ENCODE measurements at regions not wholly inside any gene's neighbourhood (a gene's known extent, or its start where the extent isn't known, plus 50 kb on each side); places are given as distances from the start of the nearest gene placed in this dataset.

- H3K4me1 Mint-ChIP-seq: peaks cover 30% of the 10 kb centered on the region
- TF ChIP-seq CREM (CRISPR knock-in tag; IDR thresholded peaks at IDR 0.05) (no peak), EMX1 (CRISPR knock-in tag; IDR thresholded peaks at IDR 0.05) (no peak), MYBL2 (CRISPR knock-in tag; IDR thresholded peaks at IDR 0.05) (no peak), OVOL2 (CRISPR knock-in tag; IDR thresholded peaks at IDR 0.05; ENCODE audit: borderline replicate concordance) (no peak), USF1 (CRISPR knock-in tag; IDR thresholded peaks at IDR 0.05) (no peak), KAT7 (CRISPR knock-in tag; IDR thresholded peaks at IDR 0.05; ENCODE audit: borderline replicate concordance) (no peak), MXD4 (CRISPR knock-in tag; IDR thresholded peaks at IDR 0.05; ENCODE audit: borderline replicate concordance) (no peak)
- TF ChIP-seq, protein P1, sequence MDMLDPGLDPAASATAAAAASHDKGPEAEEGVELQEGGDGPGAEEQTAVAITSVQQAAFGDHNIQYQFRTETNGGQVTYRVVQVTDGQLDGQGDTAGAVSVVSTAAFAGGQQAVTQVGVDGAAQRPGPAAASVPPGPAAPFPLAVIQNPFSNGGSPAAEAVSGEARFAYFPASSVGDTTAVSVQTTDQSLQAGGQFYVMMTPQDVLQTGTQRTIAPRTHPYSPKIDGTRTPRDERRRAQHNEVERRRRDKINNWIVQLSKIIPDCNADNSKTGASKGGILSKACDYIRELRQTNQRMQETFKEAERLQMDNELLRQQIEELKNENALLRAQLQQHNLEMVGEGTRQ (CRISPR knock-in tag; IDR thresholded peaks at IDR 0.05): no peak
- TF ChIP-seq, protein P2, sequence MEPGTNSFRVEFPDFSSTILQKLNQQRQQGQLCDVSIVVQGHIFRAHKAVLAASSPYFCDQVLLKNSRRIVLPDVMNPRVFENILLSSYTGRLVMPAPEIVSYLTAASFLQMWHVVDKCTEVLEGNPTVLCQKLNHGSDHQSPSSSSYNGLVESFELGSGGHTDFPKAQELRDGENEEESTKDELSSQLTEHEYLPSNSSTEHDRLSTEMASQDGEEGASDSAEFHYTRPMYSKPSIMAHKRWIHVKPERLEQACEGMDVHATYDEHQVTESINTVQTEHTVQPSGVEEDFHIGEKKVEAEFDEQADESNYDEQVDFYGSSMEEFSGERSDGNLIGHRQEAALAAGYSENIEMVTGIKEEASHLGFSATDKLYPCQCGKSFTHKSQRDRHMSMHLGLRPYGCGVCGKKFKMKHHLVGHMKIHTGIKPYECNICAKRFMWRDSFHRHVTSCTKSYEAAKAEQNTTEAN (CRISPR knock-in tag; IDR thresholded peaks at IDR 0.05): no peak
- ChIA-PET POLR2A (no interaction called here), CTCF (no interaction called here)
- no peak for DNase-seq (ENCODE audit: low spot score)
- H3K4me3 Mint-ChIP-seq: no peak overlapping the region
- peaks cover 6% of the 10 kb centered on the region; the same call in 1 of the 2 replicates for H3K9me3 Mint-ChIP-seq
- ATAC-seq: no peak
- H3K36me3 Mint-ChIP-seq: no peaks in the 10 kb centered on the region
- no peak overlapping the region for H3K27ac Mint-ChIP-seq
- H3K27me3 Mint-ChIP-seq (ENCODE audit: low read depth): no peaks in the 10 kb centered on the region
Measured at GRCh38 chr13:79883216-79883615, 402.3 kb downstream of the NDFIP2 start.

DNA sequence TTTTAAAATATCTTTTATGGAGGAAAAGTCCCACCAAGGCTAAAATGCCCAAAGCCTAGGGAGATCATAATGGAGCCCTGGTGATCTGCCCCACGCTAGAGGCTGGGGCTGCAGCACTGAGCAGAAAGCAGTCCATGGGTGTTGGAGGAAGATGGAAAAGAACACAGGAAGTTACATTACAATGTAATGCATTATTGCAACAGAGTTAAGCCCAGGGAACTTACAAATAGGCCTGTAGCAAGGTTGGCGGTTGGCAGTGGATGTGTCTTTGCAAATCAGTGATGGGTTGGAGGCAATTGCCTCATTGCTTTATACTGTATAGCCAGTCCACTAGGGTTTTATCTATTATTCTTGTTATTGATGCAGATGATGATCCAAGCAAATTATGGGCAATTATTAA lies 399.9 kb downstream of the NDFIP2 start:
- Mint-ChIP-seq H3K27ac (no peak overlapping the region), H3K27me3 (ENCODE audit: low read depth) (no peaks in the 10 kb centered on the region), H3K4me3 (no peak overlapping the region), H3K9me3 (peaks cover 18% of the 10 kb centered on the region), H3K36me3 (0 out of 2 replicates have a peak, but pooled peaks cover 8% of the 10 kb centered on the region), H3K4me1 (peaks cover 21% of the 10 kb centered on the region)
- ATAC-seq (no peak), DNase-seq (ENCODE audit: low spot score) (no peak)
- POLR2A ChIA-PET: no interaction called here
- CTCF ChIA-PET: no interaction called here
- TF ChIP-seq E2F1 (CRISPR knock-in tag; IDR thresholded peaks at IDR 0.05): no peak
- no peak for TF ChIP-seq ETV6 (CRISPR knock-in tag; IDR thresholded peaks at IDR 0.05)
- TF ChIP-seq NFE2L1 (CRISPR knock-in tag; IDR thresholded peaks at IDR 0.05): no peak
- TF ChIP-seq NFATC4 (CRISPR knock-in tag; IDR thresholded peaks at IDR 0.05): no peak
- TF ChIP-seq ZNF396 (CRISPR knock-in tag; IDR thresholded peaks at IDR 0.05; ENCODE audit: borderline replicate concordance): no peak
- no peak for TF ChIP-seq MAX (CRISPR knock-in tag; IDR thresholded peaks at IDR 0.05)
- TF ChIP-seq ZNF512 (CRISPR knock-in tag; IDR thresholded peaks at IDR 0.05; ENCODE audit: borderline replicate concordance): no peak
- TF ChIP-seq RELA (CRISPR knock-in tag; IDR thresholded peaks at IDR 0.05; ENCODE audit: borderline replicate concordance): no peak
